ENCODE measurements at regions not wholly inside any gene's neighbourhood (a gene's known extent, or its start where the extent isn't known, plus 50 kb on each side); places are given as distances from the start of the nearest gene placed in this dataset.

GRCh38 chr5:2579126-2579525 lies 172.4 kb downstream of the IRX2 start:
- ATAC-seq (ENCODE audit: insufficient number of reproducible peaks, low FRiP score, low read depth) (no peak), DNase-seq (ENCODE audit: low spot score) (no peak)
- Histone ChIP-seq H3K4me1 (ENCODE audit: control insufficient read depth in 1 of 2, low read depth in 2 of 2) (no peaks in the 10 kb centered on the region), H3K36me3 (no peaks in the 10 kb centered on the region), H3K27me3 (replicated peaks; ENCODE audit: insufficient read depth) (no peaks in the 10 kb centered on the region), H3K4me3 (no peak overlapping the region), H3K27ac (no peak overlapping the region), H3K9me3 (no peaks in the 10 kb centered on the region)
- TF ChIP-seq CTCF (IDR thresholded peaks at IDR 0.05), result no peak

DNA sequence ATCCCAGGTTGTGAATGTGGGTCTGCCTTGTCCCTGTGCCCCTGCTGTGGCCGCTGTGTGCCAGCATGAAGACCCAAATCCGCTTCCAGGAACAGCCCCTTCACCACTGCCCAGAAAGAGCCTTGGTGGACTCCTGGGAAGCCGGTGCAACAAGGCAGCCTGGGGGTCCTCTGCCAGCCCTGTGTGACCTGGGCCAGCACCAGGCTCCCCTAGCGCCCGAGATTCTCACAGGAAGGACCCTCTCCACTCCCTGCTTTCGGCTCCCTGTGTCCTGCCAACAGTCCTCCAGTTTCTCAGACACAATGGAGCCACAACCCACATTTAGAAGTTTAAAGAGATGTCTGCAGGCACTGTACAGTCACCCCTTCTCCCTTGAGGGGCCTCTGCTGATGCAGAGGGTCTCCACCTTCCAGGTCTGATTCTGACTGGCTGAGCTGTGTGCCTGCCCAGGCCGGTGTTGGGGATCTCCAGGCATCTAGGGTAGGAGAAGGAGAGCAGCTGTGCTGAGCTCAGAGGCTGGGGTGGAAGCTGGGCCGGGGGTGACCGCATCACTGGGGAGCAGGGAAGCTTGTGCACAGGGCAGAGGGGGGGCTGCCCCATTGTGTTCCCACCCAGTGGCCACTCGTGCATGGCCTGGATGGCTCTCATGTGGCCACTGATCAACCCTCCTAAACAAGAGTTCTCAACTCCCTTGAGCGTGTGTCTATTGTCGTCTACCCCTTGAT lies 174.0 kb downstream of the IRX2 start:
- no peaks in the 10 kb centered on the region for H3K27me3 ChIP-seq (replicated peaks; ENCODE audit: insufficient read depth)
- H3K4me3 ChIP-seq, result no peak overlapping the region
- no peaks in the 10 kb centered on the region for H3K9me3 ChIP-seq
- no peak for TF ChIP-seq CTCF (IDR thresholded peaks at IDR 0.05)
- no peaks in the 10 kb centered on the region for H3K4me1 ChIP-seq (ENCODE audit: control insufficient read depth in 1 of 2, low read depth in 2 of 2)
- ATAC-seq (ENCODE audit: insufficient number of reproducible peaks, low FRiP score, low read depth) (no peak), DNase-seq (ENCODE audit: low spot score) (no peak)
- no peak overlapping the region for H3K27ac ChIP-seq
- H3K36me3 ChIP-seq, result no peaks in the 10 kb centered on the region

DNA sequence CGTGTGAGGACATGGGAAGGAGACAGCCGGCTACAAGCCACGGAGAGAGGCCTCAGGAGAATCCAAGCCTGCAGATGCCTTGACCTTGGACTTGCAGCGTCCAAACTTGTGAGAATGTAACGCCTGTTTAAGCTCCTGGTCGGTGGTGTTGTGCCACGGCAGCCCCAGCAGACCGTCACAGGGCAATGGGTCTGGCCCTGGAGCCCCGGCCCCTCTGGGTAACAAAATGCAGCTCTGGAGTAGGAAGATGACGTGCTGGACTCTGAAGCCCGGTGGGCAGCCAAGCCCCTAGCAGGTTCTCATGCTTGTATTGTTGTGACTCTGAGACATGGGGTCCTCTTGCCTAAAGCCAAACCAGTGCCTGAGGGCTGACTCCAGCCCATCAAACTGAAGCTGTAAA lies 174.7 kb downstream of the IRX2 start:
- H3K4me3 ChIP-seq, result no peak overlapping the region
- ATAC-seq (ENCODE audit: insufficient number of reproducible peaks, low FRiP score, low read depth) (no peak), DNase-seq (ENCODE audit: low spot score) (no peak)
- H3K9me3 ChIP-seq, result no peaks in the 10 kb centered on the region
- no peaks in the 10 kb centered on the region for H3K27me3 ChIP-seq (replicated peaks; ENCODE audit: insufficient read depth)
- no peak for TF ChIP-seq CTCF (IDR thresholded peaks at IDR 0.05)
- H3K27ac ChIP-seq, result no peak overlapping the region
- no peaks in the 10 kb centered on the region for H3K36me3 ChIP-seq
- no peaks in the 10 kb centered on the region for H3K4me1 ChIP-seq (ENCODE audit: control insufficient read depth in 1 of 2, low read depth in 2 of 2)

DNA sequence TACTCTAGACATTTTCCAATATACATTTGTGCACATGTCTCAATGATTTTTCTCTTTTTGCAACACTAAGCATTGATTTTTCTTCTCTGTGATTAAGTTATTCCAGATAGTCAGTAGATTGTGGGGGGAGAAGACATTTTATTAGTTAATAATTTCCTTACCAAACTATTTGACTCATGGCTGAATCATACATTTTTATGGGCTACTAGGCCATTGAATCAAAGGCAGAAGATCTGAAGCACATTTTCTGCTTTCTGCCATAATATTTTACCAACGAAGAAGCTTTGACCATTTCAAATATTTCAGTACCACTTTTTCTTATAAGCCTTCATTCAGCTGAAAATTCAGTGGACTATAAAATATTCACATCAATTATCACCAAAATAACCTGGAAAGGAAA lies 175.6 kb downstream of the IRX2 start:
- H3K9me3 ChIP-seq, result no peaks in the 10 kb centered on the region
- ATAC-seq (ENCODE audit: insufficient number of reproducible peaks, low FRiP score, low read depth) (no peak), DNase-seq (ENCODE audit: low spot score) (no peak)
- H3K27me3 ChIP-seq (replicated peaks; ENCODE audit: insufficient read depth), result no peaks in the 10 kb centered on the region
- TF ChIP-seq CTCF (IDR thresholded peaks at IDR 0.05), result no peak
- no peak overlapping the region for H3K27ac ChIP-seq
- no peaks in the 10 kb centered on the region for H3K36me3 ChIP-seq
- no peak overlapping the region for H3K4me3 ChIP-seq
- H3K4me1 ChIP-seq (ENCODE audit: control insufficient read depth in 1 of 2, low read depth in 2 of 2), result no peaks in the 10 kb centered on the region

GRCh38 chr5:2575292-2575691 lies 176.2 kb downstream of the IRX2 start:
- DNase-seq (ENCODE audit: low spot score), result no peak
- H3K9me3 ChIP-seq, result no peaks in the 10 kb centered on the region
- no peak overlapping the region for H3K4me3 ChIP-seq
- no peak for TF ChIP-seq CTCF (IDR thresholded peaks at IDR 0.05)
- ATAC-seq (ENCODE audit: insufficient number of reproducible peaks, low FRiP score, low read depth), result no peak
- H3K36me3 ChIP-seq, result no peaks in the 10 kb centered on the region
- H3K27me3 ChIP-seq (replicated peaks; ENCODE audit: insufficient read depth), result no peaks in the 10 kb centered on the region
- no peak overlapping the region for H3K27ac ChIP-seq
- H3K4me1 ChIP-seq (ENCODE audit: control insufficient read depth in 1 of 2, low read depth in 2 of 2), result no peaks in the 10 kb centered on the region
